Dedifferentiated amniotic fluid mesenchymal stem cell (primary cell): ENCODE measurements at regions not wholly inside any gene's neighbourhood (a gene's known extent, or its start where the extent isn't known, plus 50 kb on each side); places are given as distances from the start of the nearest gene placed in this dataset.
"Not testable (repeated sequence)": the region's sequence is repeated elsewhere in the genome, so short reads cannot be mapped to it uniquely, and the experiment has no call there.

Source experiments
- DNase-seq: peaks from one replicate; pipeline ENCODE4 v3.0.0-alpha.2; 2016; ENCODE audit errors: extremely low spot score

DNA sequence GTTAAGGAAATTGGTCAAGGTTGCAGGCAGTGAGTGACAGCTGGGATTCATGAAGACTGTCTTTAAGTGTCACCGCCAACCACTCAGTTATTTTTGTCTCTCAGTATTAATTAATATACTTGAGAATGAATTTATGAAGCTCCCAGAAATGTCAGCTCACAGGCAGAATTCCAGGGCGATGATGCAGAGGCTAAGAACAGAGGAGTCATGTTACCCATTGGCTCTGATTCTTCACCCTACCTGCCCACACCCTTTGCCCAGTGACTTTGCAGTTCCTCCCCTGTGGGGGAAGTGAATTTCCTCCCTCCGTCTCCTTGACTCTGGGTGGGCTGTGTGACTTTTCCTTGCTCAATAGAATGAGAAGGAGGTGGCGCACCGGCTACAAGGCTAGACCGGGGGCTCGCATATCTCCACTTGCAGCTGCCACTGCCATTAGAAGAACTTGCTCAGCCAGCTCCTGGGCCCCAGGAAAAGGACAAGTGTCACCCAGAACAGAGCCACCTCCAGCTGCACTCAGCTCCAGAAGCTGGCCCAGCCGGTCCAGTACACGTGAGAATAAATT lies 157.1 kb upstream of the PRKCQ start:
- DNase-seq: no peak

GRCh38 chr10:6734286-6734685 lies 154.2 kb upstream of the PRKCQ start:
- DNase-seq: no peak

DNA sequence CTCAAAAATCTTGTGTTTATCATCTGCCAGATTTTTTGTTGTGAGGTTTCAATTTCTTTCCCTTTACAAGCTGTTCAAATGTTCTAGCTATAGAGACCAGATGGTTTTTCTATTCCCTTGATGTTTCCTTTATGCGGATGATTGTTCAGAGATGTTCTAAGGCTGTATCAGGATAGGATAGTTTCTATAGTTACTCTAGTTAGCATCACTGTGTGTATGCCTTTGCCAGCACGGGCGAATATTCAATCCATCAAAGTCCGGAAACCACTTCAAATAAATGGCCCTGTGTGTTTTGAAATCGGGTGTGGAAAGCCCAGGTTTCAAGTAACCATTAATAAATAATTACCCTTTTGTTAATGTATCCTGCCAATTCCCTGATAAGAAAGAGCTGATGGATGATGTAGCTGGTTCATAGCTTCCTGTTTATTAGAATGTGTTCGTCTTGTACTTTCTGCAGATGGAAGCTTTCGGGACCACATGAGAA lies 149.8 kb upstream of the PRKCQ start:
- DNase-seq: no peak

DNA sequence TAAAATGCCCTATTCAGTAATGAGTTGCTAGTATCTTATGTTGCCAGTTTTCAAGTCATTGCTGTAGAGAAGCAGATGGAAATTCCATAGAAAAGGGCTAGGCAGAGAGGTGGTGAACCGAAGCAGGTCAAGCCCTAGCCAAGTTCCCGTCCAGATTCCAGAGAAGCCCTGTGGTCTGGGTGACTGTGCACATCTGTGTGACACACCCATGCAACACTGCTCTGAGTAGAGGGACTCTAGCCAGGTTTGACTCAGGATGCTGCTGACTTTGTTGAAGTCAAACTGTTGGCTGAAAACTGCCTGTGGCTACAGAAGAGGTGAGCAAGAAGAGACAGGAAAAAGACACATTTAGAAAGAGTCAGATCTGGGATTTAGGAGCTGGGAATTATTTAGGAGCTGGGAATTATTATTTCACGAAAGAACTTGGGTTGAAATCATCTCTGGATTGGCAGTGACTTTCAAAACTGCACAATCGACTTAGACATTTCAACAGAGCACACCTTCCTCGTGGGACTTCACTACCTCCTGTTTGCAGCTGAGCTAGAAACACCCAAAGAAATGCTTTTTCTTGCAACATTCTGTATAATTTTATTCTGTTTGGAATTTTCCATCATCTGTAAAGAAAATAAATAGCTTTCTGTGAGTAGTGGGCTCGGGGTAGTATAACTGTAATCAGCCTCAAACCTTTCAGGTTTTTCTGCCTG lies 149.1 kb upstream of the PRKCQ start:
- DNase-seq: peak; percentile 37

GRCh38 chr10:6726924-6727323 lies 146.8 kb upstream of the PRKCQ start:
- no peak for DNase-seq

DNA sequence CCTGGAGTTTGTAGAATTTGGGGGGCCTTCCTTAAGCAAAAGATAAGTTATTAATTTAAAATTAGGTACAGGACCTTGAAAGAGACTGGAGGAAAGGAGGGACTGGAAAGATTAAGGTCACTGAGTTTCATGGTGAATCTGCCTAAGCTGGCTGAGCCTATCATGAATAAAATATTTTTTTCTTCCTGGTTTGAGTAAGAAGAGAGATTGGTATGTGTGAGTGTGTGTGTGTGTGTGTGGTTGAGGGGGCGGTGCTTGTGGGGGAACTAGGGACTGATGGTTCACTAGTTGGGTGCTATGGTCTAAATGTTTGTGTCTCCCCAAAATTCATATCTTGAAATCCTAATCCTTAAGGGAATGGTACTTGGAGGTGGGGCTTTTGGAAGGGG lies 142.5 kb upstream of the PRKCQ start:
- DNase-seq: no peak

- DNase-seq: peak; percentile 61
Measured at GRCh38 chr10:6721964-6722615, 142.0 kb upstream of the PRKCQ start.

DNA sequence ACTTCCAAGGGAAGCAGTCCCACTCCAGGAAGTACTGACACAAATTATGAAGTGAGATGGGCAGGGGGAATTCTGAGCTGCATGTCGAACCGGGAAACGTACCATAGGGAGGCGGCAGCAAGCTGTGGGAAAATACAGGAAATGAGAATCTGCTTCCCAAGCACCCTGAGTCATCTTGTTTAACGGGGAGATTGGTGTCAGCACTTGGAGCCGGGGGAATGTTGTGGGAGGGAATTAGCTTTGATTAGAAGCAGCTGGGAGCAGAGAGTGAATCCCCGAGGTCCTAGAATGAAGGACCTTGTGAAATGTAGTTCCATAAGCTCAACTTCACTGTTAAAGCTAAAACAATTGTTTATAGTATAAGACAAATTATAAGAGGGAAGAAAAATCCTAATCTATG lies 141.4 kb upstream of the PRKCQ start:
- DNase-seq: peak; percentile 88

- no peak for DNase-seq
Measured at GRCh38 chr10:6719561-6719960, 139.5 kb upstream of the PRKCQ start.

- no peak for DNase-seq
Measured at GRCh38 chr10:6718550-6718949, 138.5 kb upstream of the PRKCQ start.

GRCh38 chr10:6716516-6716915 lies 136.4 kb upstream of the PRKCQ start:
- peak; percentile 51 for DNase-seq

DNA sequence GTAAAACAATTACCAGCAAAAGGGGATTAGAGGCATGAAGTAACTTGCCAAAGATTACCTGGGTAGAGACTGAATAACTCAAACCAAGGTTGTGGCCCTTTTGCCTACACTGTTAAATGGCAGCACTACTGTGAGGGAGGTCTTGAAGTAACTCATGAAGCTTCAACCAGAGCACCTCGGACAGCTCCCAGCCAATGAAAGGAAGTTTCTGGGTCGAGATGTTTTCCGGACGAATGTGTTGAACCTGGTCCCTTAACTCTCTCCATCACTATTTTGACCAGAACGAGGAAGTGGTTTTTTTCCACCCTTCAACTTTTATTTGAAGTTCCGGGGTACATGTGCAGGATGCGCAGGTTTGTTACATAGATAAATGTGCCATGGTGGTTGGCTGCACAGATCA lies 133.6 kb upstream of the PRKCQ start:
- DNase-seq: no peak

- no peak for DNase-seq
Measured at GRCh38 chr10:6713120-6713519, 133.0 kb upstream of the PRKCQ start.

DNA sequence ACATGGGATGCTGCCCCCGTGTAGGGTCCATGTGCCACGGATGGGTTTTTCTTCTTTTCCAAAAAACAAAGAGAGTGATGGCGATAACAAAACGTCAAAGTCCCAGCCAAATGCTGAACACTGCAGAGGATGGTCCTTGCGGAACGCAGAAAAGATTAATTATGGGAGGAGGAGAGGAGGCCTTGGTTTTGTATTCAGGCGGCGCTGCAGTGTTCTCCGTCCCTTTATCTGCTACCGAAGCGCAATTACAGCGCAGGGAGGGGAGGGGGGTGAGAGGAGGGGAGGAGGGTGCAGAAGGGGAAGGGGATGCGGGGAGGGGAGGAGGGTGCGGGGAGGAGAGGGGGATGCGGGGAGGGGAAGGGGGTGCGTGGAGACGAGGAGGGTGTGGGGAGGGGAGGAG lies 131.8 kb upstream of the PRKCQ start:
- DNase-seq: no peak

- DNase-seq: no peak
Measured at GRCh38 chr10:6711408-6711841, 131.3 kb upstream of the PRKCQ start.

GRCh38 chr10:6707352-6707751 lies 127.3 kb upstream of the PRKCQ start:
- no peak for DNase-seq

DNA sequence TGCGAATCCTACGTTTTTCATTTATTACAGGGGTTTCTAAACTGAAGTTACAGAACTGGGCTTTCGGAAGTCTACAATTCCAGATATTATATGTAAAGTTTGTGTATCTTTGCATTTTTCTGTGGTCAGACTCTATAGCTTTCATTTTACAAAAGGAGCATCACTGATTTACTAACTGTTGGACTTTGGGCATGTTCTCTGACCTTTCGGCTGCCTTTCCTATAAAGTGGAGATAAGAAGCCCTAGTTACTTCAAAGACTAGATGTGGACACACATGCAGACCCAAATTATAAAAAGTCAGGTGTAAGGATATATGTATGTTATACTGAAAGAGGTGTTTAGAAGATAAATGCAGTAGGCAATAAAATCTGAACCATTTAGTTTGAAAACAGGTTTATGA lies 126.6 kb upstream of the PRKCQ start:
- no peak for DNase-seq

DNA sequence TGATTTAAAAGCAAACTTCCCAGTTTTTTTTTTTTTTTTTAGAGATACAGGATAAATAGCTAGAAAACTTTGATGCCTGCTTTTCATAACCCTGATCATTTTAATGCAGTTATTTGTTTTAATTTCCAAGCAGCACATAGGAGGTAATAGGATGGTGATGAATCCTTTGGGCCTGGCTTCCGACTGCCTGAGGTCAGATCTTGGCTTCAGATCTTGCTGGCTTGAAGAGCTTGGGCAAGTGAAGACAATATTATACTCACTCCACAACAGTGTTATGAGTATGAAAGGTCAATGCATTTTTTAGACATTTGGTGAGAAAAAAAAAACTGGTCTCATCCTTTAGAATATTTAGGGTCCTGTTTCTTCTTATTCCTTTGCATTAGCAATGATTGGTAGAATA lies 124.8 kb upstream of the PRKCQ start:
- no peak for DNase-seq

DNA sequence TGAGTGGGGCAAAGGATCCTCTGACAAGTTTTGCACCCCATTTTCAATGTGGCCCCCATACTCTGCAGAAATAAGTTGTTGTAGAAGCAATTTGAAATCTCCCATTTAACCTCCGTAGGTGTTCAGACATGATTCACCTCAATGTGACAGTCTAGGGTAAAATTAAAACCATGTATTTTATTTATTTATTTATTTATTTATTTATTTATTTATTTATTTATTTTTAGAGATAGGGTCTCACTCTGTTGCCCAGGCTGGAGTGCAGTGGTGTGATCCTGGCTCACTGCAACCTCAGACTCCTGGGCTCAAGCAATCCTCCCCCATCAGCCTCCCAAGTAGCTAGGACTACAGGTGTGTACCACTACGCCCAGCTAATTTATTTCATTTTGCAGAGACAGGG lies 122.8 kb upstream of the PRKCQ start:
- not testable (repeated sequence) for DNase-seq

GRCh38 chr10:6702030-6702429 lies 122.0 kb upstream of the PRKCQ start:
- DNase-seq: no peak

- DNase-seq: no peak
Measured at GRCh38 chr10:6701289-6701688, 121.2 kb upstream of the PRKCQ start.

DNA sequence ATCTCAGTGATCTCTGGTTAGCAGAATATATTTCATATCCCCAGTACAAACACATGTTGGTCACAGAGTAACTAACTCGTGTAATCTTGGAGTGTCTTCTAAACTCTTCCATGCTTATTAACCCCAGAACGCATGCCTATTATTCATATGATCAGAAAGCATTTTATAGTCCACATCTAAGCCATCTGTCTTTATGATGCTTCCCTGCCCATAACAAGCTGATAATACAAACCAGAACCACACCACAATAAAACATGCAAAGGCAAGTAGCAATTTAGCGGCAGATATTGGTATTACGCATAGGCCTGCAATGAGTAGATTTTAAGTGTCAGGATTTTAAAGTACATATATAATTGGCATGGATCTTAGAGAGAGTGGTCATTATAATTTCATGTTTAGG lies 120.0 kb upstream of the PRKCQ start:
- DNase-seq: no peak

DNA sequence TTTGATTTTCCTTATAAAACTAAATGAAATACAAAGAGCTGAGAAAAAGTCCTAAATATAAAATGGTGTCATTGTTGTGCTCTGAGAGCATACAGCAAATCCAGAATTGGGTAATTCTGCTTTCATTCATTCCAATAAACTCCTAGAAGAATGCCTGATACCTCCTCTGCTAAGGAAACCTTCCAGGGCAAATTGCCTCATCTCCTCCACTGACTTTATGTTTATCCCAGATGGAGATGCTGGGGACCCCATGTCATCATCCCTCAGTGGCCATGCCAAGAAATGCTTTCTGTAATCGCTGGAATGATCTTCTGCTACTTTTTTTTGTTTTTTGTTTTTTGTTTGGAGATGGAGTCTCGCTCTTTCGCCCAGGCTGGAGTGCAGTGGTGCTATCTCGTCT lies 119.3 kb upstream of the PRKCQ start:
- no peak for DNase-seq
